ENCODE measurements at regions not wholly inside any gene's neighbourhood (a gene's known extent, or its start where the extent isn't known, plus 50 kb on each side); places are given as distances from the start of the nearest gene placed in this dataset.

DNA sequence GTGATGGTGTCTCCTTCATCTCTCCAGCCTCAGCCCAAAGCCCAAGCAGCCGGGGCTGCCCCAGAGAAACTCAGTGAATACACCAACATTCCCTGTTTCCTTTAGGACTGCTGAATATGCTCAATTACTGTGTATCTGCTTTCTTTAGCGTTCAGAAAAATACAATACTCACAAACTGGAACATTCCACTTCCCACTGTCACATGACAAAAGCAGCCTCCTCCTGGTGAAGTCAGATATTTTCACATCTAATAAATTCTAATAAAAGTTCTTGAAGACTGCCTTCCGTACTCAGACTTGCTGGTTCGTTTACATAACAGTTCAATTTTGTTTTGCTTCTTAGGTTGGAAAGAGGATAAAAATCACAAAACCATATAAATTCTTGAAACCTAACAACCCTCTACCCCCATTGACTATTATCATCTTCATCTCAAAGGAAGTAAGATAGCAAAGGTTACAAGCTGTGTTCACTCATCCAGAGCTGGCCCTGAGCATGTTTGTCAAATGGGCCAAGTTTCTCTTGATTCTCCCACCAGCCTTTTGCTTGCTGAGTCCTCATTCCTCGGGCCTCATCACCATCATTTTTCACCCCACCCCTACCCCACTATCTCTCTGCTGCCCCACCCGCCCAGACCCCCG, 190.8 kb upstream of the HNRNPA3 start:
- no peak for DNase-seq (ENCODE audit: low spot score in 2 of 2)
- no peak for FAIRE-seq

DNA sequence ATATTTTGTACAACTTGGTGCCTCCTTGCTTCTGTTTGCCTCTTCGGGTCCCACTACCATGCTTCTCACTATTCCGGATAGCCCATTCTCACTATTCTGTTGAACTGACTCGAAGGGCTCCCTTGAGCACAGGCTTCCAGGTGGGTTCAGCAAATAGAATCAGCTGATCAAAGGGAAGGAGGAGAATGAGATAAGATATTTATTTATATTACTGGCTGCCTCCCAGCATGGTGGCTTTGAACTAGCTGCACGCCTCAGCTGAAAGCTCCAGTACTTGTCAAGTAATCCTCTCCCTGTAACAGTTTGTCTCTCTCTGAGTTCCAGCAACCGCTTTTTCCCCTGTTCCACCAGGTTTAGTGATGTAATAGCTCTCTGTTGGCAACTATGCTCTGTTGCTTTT, 187.8 kb upstream of the HNRNPA3 start:
- FAIRE-seq (no peak), DNase-seq (ENCODE audit: low spot score in 2 of 2) (no peak)

DNA sequence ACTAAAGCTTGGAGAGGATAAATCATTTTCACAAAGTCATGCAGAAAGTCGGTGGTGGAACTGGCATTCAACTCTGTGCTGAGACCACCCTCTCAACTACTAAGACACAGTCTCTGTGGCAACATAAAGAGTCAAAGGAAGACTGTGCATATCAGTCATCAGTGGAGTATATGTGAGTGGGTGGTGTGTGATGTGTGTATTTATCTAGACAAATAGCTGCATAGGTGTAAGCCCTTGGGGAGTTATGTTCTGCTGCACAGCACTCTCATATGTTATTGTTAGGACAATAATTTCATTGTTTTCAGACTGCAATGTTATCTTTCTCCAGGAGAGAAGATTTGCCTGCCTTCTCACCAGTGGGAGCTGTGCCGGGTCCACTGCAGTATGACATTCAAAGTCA, 186.3 kb upstream of the HNRNPA3 start:
- FAIRE-seq (no peak), DNase-seq (ENCODE audit: low spot score in 2 of 2) (no peak)

DNA sequence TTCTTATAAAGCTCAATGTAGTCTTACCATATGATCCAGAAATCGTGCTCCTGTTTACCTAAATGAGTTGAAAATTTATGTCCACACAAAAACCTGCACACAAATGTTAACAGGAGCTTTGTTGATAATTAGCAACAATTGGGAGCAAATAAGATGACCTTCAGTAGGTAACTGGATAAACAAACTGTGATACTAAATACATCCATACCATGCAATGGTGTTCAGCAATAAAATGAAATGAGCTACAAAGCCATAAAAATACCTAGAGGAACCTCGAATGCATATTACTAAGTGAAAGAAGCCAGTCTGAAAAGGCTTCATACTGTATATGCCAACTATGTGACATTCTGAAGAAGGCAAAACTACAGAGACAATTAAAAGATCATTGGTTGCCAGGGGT, 185.6 kb upstream of the HNRNPA3 start:
- FAIRE-seq (no peak), DNase-seq (ENCODE audit: low spot score in 2 of 2) (no peak)

- DNase-seq (ENCODE audit: low spot score in 2 of 2) (no peak), FAIRE-seq (no peak)
These were observed 184.3 kb upstream of the HNRNPA3 start for GRCh38 chr2:177028296-177028695.

GRCh38 chr2:177029075-177029474, 183.5 kb upstream of the HNRNPA3 start:
- no peak for DNase-seq (ENCODE audit: low spot score in 2 of 2)
- FAIRE-seq, result no peak

DNA sequence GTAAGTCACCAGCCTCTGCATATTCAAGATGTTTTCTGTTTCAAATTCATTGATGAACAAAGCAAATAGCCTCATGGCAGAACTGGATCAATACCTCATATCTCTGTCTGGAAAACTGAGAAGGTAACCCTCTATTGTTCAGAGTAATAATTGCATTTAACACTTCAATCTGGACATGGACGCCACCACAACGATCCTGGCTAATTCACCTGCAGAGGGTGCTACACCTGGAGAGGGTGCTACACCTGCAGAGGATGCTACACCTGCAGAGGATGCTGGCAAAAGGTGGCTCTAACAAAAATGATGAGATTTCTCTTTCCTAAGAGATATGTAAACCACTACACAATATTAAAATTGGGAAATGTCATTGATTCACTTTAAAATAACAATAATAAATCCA, 183.1 kb upstream of the HNRNPA3 start:
- FAIRE-seq (no peak), DNase-seq (ENCODE audit: low spot score in 2 of 2) (no peak)

DNA sequence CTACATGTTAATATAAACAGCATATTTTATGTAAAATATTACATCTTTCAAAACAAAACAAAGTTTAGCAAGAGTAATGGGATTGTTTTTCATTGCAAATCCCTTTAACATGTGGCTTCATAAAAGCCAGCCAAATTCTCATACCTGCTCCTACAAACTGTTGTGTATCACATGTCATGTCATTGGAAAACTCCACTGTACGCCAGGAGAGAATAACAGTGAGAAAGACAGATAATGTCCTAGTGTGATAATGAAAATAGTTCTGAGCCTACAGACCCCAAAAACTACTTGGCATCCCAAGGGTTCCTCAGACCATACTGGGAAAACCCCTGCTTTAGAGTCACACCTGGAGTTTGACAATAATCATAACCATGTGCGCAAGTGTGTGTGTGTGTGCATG, 182.7 kb upstream of the HNRNPA3 start:
- DNase-seq (ENCODE audit: low spot score in 2 of 2) (no peak), FAIRE-seq (no peak)

GRCh38 chr2:177030451-177031105, 182.0 kb upstream of the HNRNPA3 start:
- FAIRE-seq, result no peak
- peak in 1 of 2 donors; percentile 14 for DNase-seq (ENCODE audit: low spot score in 2 of 2)

GRCh38 chr2:177031438-177032180, 181.0 kb upstream of the HNRNPA3 start:
- FAIRE-seq (no peak), DNase-seq (ENCODE audit: low spot score in 2 of 2) (no peak)

DNA sequence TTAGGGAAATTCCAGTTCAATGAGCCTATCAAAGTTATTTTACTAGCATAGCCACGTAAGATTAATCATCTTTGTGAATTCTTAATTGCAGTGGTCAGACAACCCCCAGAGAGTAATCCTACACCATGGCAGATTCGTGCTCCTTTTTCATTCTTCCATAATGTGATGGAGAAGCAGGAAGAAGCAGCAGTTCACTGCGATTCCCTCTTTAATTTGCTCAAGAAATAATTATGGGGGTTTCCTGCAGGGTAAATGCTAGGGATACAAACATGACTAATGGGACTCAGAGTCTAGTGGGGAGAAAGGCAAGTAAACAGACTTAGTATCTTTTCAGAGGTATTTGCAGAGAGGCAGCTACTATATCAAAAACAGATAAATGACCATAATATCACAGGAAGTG, 175.8 kb upstream of the HNRNPA3 start:
- FAIRE-seq, result no peak
- no peak for DNase-seq (ENCODE audit: low spot score in 2 of 2)

- FAIRE-seq, result no peak
- DNase-seq (ENCODE audit: low spot score in 2 of 2), result no peak
These were observed 175.0 kb upstream of the HNRNPA3 start for GRCh38 chr2:177037569-177037968.

- FAIRE-seq, result no peak
- DNase-seq (ENCODE audit: low spot score in 2 of 2), result no peak
These were observed 173.7 kb upstream of the HNRNPA3 start for GRCh38 chr2:177038787-177039484.

GRCh38 chr2:177042311-177042710, 170.3 kb upstream of the HNRNPA3 start:
- no peak for FAIRE-seq
- DNase-seq (ENCODE audit: low spot score in 2 of 2), result no peak

- DNase-seq (ENCODE audit: low spot score in 2 of 2) (no peak), FAIRE-seq (no peak)
These were observed 167.9 kb upstream of the HNRNPA3 start for GRCh38 chr2:177044671-177045070.

DNA sequence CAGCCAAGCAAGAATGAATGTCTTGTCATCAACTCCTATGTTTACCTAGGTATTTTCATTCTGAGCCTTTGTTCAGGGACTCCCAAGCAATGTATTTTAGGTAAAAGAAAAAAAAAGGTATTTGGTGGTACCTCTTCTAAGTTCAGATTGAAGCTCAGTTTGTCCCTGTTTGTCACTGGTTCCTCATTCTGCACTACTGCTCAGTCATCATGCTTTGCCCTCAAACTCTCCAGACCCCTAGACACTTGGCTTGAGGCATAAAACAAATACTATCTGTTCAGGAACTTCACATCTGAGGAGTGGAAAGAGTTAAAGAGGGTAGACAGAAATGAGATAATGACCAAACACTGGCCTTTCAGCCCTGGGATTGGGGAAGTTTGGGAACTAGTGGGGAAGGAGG, 163.6 kb upstream of the HNRNPA3 start:
- DNase-seq (ENCODE audit: low spot score in 2 of 2) (no peak), FAIRE-seq (no peak)

DNA sequence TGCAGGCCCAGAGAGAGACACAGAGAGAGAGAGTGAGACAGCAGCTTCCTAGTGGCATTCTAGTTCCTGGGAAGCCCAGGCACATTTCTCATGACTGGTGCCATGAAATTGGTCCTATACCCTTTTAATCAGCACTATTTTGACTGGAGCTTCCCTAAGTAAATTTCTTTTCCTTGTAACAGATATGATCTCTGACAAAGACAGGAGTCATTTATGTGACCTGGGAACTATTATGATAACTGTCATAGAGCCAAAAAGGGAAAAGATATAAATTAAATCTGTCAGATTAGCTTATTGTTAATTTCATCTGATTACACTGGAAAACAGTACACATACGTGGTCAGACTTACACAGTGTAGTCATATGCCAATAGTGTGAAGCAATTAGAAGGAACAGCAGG, 161.3 kb upstream of the HNRNPA3 start:
- DNase-seq (ENCODE audit: low spot score in 2 of 2), result no peak
- no peak for FAIRE-seq

GRCh38 chr2:177052471-177052870, 160.1 kb upstream of the HNRNPA3 start:
- FAIRE-seq (no peak), DNase-seq (ENCODE audit: low spot score in 2 of 2) (no peak)

- FAIRE-seq, result no peak
- DNase-seq (ENCODE audit: low spot score in 2 of 2), result no peak
These were observed 159.6 kb upstream of the HNRNPA3 start for GRCh38 chr2:177053038-177053437.

DNA sequence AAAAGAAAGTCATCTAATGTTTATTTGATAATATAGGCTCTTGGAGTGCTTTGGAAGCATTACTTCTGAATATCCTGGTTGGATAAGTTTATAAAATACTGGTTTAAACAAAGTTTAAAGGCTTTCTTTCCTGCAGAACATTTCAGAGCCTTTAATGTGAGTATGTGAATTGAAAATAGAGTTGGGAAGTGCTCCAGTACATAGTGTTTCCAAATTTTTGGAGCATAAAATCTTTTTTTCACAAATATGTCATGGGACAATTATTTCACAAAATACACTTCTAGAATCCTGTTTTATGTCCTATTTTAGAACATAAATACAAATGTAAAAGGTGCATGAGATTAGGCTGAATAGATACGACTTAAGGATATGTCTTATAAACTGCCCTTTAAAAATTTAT, 158.9 kb upstream of the HNRNPA3 start:
- no peak for DNase-seq (ENCODE audit: low spot score in 2 of 2)
- FAIRE-seq, result no peak

DNA sequence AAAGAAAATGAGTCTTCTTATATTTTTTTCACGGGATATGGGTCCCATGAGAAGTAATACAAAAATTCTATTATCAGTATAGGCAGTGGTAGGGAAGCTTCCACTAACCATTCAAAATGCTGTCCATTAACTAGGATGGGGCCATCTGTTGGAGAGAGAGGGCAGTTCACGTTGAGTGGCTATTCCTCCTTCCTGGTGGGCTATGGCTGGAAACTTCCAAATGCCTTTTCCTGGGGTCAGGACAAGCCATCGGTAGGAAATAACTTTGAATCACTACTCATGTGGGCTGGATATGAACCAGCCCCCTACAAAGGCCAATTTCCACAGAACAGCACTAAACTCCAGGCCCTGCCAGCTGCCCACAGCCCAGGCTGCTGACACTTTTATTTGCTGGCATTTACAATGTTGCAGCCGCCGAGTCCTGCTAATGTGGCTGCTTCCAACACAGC, 156.1 kb upstream of the HNRNPA3 start:
- no peak for FAIRE-seq
- no peak for DNase-seq (ENCODE audit: low spot score in 2 of 2)
